Esophagus (tissue), 2 donors: ENCODE measurements at regions not wholly inside any gene's neighbourhood (a gene's known extent, or its start where the extent isn't known, plus 50 kb on each side); places are given as distances from the start of the nearest gene placed in this dataset.
"Not testable (repeated sequence)": the region's sequence is repeated elsewhere in the genome, so short reads cannot be mapped to it uniquely, and the experiment has no call there.

Experiments
- H3K27ac ChIP-seq, 2 donors: one replicate each; pipeline ENCODE4 v1.5.1; 2013; ENCODE audit warnings: low read depth in 2 of 2, mild to moderate bottlenecking in 2 of 2, inconsistent platforms in 1 of 2, low read length in 1 of 2, moderate library complexity in 1 of 2
- H3K27me3 ChIP-seq, 2 donors: one replicate each; pipeline ENCODE4 v1.6.1; 2013; ENCODE audit warnings: low read length in 2 of 2, control low read depth in 1 of 2, mild to moderate bottlenecking in 1 of 2; ENCODE audit not compliant: insufficient read depth in 2 of 2, control insufficient read depth in 1 of 2
- H3K36me3 ChIP-seq, 2 donors: one replicate each; pipeline ENCODE4 v1.6.1; 2013; ENCODE audit warnings: low read length in 1 of 2; ENCODE audit not compliant: control insufficient read depth in 2 of 2, insufficient read depth in 2 of 2
- H3K4me1 ChIP-seq, 2 donors: one replicate each; pipeline ENCODE4 v1.6.1; 2013; ENCODE audit warnings: low read length in 1 of 2; ENCODE audit not compliant: control insufficient read depth in 2 of 2, insufficient read depth in 2 of 2
- H3K4me3 ChIP-seq, 2 donors: one replicate each; pipeline ENCODE4 v1.5.1; 2013; ENCODE audit warnings: low read length in 2 of 2, mild to moderate bottlenecking in 2 of 2, low read depth in 1 of 2, moderate library complexity in 1 of 2
- H3K9me3 ChIP-seq, 2 donors: one replicate each; pipeline ENCODE4 v1.6.1; 2013; ENCODE audit warnings: mild to moderate bottlenecking in 2 of 2, low read depth in 1 of 2, low read length in 1 of 2, moderate library complexity in 1 of 2; ENCODE audit not compliant: control insufficient read depth in 2 of 2, insufficient read depth in 1 of 2
- WGBS, 2 donors: extraction: QIAGEN DNeasy Blood & Tissue Kit; methylation state at CpG; one replicate each; pipeline ENCODE4 v1.1.7; 2013; 5-methylcytosine and 5-hydroxymethylcytosine counted together
- donor health status: healthy with polysubstance abuse.
- donor health status: Bipolar disorder and iron deficiency.

DNA sequence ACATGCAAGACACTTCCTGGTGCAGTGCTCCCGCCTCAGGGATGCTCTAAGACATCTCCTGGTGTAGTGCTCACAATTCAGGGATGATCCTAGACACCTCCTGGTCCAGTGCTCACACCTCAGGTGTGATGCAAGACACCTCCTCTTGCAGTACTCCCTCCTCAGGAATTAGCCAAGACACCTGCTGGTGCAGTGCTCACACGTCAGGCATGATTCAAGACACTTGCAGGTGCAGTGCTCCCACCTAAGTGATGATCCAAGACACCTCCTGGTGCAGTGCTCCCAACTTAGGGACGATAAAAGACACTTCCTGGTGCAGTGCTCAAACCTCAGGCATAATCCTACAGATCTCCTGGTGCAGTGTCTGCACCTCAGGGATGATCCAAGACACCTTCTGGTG, 117.0 kb downstream of the ASB1 start:
- not testable (repeated sequence) for H3K27ac ChIP-seq, H3K36me3 ChIP-seq, H3K27me3 ChIP-seq, H3K4me1 ChIP-seq, H3K4me3 ChIP-seq
- 55 to 62% methylated on average over 3 of the region's 3 CpGs for WGBS, 2 donors
- peaks cover 4 to 21% of the 10 kb centered on the region in 2 donors for H3K9me3 ChIP-seq

DNA sequence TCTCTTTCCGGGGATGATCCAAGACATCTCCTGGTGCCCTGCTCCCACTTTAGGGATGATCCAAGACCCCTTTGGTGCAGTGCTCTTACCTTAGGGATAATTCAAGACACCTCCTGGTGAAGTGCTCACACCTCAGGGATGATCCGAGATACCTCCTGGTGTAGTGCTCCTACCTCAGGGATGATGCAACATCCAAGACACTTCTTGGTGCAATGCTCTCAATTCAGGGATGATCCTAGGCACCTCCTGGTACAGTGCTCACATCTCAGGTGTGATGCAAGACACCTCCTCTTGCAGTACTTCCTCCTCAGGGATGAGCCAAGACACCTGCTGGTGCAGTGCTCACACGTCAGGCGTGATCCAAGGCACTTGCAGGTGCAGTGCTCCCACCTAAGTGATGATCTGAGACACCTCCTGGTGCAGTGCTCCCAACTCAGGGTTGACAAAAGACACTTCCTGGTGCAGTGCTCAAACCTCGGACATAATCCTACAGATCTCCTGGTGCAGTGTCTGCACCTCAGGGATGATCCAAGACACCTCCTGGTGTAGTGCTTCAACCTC, 122.3 kb downstream of the ASB1 start:
- Histone ChIP-seq H3K27me3 (no peaks in the 10 kb centered on the region), H3K36me3 (no peaks in the 10 kb centered on the region), H3K4me1 (no peaks in the 10 kb centered on the region), H3K9me3 (peaks cover 3 to 17% of the 10 kb centered on the region in 2 donors), H3K4me3 (no peak overlapping the region), H3K27ac (no peak overlapping the region)
- 92 to 94% methylated on average over 5 of the region's 5 CpGs for WGBS, 2 donors

DNA sequence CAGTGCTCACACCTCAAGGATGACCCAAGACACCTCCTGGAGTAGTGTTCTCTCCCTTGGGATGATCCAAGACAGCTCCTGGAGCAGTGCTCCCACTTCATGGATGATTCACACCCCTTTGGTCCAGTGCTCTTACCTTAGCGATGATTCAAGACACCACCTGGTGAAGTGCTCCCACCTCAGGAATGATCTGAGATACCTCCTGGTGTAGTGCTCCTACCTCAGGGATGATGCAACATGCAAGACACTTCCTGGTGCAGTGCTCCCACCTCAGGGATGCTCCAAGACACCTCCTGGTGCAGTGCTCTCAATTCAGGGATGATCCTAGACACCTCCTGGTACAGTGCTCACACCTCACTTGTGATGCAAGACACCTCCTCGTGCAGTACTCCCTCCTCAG, 123.1 kb downstream of the ASB1 start:
- Histone ChIP-seq H3K9me3 (peaks cover 3 to 16% of the 10 kb centered on the region in 2 donors), H3K4me3 (no peak overlapping the region), H3K4me1 (no peaks in the 10 kb centered on the region), H3K27ac (no peak overlapping the region), H3K27me3 (no peaks in the 10 kb centered on the region), H3K36me3 (no peaks in the 10 kb centered on the region)
- 93 to 94% methylated on average over 2 of the region's 2 CpGs for WGBS, 2 donors

DNA sequence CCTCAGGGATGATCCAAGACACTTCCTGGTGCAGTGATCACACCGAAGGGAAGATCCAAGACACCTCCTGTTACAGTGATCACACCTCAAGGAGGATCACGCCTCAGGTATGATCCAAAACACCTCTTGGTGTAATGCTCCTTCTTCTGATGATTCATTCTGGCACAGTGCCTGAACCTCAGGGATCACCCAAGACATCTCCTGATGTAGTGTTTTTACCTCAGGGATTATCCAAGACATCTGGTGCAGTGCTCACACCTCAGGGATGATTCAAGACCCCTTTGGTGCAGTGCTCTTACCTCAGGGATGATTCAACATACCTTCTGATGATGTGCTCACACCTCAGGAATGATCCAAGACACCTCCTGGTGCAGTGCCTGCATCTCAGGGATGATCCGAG, 124.4 kb downstream of the ASB1 start:
- Histone ChIP-seq H3K27me3 (no peaks in the 10 kb centered on the region), H3K4me3 (no peak overlapping the region), H3K9me3 (peaks cover 3 to 9% of the 10 kb centered on the region in 2 donors), H3K27ac (no peak overlapping the region), H3K4me1 (no peaks in the 10 kb centered on the region), H3K36me3 (no peaks in the 10 kb centered on the region)
- WGBS, 2 donors = 83% methylated on average over 3 of the region's 3 CpGs

DNA sequence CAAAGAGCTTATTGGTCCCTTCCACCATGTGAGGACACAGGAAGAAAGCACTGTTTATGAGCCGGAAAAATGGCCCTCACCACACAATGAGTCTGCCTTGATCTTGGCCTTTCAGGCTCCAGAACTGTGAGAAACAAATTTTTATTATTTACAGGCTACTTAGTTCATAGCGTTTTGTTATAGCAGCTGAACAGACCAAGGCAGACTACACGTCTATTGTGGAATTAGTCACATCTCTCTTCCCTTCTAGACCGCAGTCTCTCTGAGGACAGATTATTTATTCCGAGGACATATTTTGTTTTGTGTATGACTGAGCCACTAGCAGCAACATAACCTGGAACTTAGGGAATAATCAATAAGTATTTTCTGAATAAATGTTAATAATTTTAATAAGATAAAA, 125.5 kb downstream of the ASB1 start:
- Histone ChIP-seq H3K4me3 (no peak overlapping the region), H3K4me1 (no peaks in the 10 kb centered on the region), H3K36me3 (no peaks in the 10 kb centered on the region), H3K27me3 (no peaks in the 10 kb centered on the region), H3K27ac (no peak overlapping the region), H3K9me3 (peaks cover 3 to 4% of the 10 kb centered on the region in 2 donors)
- WGBS, 2 donors = 89 to 90% methylated on average over 5 of the region's 5 CpGs

DNA sequence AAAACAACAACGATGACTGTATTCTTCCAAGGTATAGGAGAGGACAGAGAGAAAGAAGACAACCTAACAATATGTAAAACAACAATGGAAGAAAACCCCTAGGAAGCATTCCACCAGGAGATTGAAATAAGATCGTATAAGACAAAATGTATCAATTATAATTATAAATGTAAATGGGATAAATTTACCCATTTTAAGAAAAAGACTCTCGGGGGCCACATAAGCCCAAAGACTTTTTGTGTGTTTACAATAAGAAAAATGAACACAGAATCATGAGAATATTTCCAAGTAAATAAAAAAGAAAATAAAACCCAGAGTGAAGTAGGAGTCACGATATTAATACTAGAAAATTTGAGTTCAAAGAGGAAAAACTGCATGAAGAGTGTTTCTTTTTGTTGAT, 126.4 kb downstream of the ASB1 start:
- no peak overlapping the region for H3K4me3 ChIP-seq
- H3K36me3 ChIP-seq = no peaks in the 10 kb centered on the region
- H3K27ac ChIP-seq = no peak overlapping the region
- H3K4me1 ChIP-seq = no peaks in the 10 kb centered on the region
- H3K9me3 ChIP-seq = peaks cover 3 to 4% of the 10 kb centered on the region in 2 donors
- WGBS, 2 donors = 97 to 98% methylated on average over 4 of the region's 4 CpGs
- no peaks in the 10 kb centered on the region for H3K27me3 ChIP-seq

DNA sequence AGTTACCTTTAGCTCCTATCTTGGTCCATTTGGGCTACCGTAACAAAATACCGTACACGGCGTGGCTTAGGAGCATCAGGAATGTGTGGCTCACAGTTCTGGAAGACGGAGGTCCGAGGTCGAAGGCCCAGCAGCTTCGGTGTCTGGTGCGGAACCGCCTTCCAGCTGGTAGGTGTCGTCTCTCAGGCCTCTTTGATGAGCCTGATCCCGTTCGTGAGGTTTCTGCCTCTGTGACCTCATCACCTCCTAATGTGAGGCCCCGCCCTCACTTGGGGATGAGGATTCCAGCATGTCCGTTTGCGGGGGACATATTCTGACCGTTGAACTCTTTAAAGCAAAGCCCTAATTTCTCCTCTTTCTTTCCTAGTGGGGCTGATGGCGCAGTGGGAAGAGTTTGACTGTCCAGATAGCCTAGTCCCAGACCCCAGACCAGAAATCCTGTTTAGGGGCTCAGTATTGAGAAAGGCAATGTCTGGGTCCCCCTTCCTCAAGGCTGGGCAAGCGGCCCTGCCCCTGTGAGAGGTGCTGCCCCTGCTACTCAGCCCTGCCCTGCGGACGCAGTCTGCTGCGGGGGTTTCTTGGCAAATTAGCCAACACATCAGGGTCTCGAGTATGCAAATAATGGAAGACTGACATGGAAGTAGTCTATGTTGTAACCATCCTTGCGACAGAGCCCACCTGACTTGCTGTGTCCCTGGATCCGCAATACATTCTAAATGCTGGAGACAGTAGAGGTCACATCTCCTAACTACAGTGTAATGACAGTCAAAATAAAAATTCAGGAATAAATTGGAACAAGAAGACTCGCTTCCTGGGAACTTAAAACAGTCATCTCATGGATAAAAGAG, 128.0 kb downstream of the ASB1 start:
- Histone ChIP-seq H3K36me3 (no peaks in the 10 kb centered on the region), H3K27ac (no peak overlapping the region), H3K27me3 (no peaks in the 10 kb centered on the region), H3K4me3 (no peak overlapping the region), H3K9me3 (peaks cover 0 to 2% of the 10 kb centered on the region in 2 donors), H3K4me1 (no peaks in the 10 kb centered on the region)
- WGBS, 2 donors = 70 to 72% methylated on average over 26 of the region's 26 CpGs

DNA sequence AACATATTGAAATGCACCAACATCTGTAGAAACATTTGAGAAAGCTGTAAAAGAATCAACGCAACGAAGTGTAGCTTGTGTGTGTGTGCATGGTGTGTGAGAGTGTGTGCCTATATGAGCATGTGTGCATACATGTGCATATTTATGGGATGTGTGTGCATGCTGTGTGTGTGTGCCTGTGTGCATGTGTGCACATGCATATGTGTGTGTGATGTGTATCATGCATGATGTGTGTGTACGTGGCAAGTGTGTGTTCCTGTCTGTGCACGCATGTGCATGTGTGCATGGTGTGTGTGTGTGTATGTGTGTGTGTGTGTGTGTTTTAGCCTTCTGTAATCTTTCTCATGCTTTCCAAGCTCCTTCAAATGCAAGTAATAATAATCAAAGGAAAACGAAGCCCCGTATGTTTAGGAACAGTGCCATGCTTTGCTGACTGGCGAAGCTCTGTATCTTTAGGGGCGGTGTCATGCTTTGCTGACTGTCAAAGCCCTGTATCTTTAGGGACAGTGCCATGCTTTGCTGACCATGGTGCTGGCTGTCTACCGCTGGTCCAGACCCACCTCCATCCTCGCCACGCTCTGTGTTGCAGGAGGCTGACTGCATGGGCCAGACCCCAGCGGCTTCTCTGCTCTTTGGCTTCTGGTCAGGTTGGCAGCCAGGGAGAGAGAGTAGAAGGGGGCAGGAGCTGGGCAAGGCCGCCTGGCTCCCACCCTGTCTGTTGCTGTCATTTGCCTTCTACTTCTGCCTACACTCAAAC, 129.2 kb downstream of the ASB1 start:
- H3K9me3 ChIP-seq = peaks cover 0 to 2% of the 10 kb centered on the region in 2 donors
- no peak overlapping the region for H3K27ac ChIP-seq
- H3K4me3 ChIP-seq = no peak overlapping the region
- no peaks in the 10 kb centered on the region for H3K27me3 ChIP-seq
- H3K4me1 ChIP-seq = no peaks in the 10 kb centered on the region
- no peaks in the 10 kb centered on the region for H3K36me3 ChIP-seq
- WGBS, 2 donors = 76 to 83% methylated on average over 13 of the region's 13 CpGs

DNA sequence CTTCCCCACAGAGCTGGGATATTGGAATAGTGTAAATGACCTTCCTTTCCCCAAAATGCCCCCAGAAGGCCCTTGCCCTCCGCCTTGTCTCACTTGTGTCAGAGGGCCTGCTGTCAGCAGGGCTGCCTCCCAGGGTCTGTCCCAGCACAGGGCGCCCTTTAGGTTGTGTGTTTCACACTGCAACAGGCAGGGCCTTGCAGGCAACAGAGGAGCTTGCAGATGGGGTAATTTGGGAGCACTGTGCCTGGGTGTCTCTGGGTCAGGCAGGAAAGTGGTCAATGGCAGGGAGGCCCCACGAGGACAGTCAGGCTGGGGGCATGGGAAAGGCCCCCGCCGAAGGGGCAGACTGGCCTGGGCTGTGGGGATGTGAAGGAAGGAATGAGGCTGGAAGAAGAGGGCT, 130.7 kb downstream of the ASB1 start:
- WGBS, 2 donors = 86% methylated on average over 5 of the region's 5 CpGs

More for the DNA sequence above, 130.7 kb downstream of the ASB1 start:
- Histone ChIP-seq H3K36me3 (no peaks in the 10 kb centered on the region), H3K27ac (no peak overlapping the region), H3K27me3 (no peaks in the 10 kb centered on the region), H3K4me3 (no peak overlapping the region), H3K4me1 (no peaks in the 10 kb centered on the region), H3K9me3 (no peaks in the 10 kb centered on the region)
